Stimulated activated CD4-positive, alpha-beta T cell treated with anti-CD3 and anti-CD28 coated beads, Interleukin-4, amount 100 ng/mL, for 48 hours (primary cell): ENCODE measurements at regions not wholly inside any gene's neighbourhood (a gene's known extent, or its start where the extent isn't known, plus 50 kb on each side); places are given as distances from the start of the nearest gene placed in this dataset.
"Not testable (repeated sequence)": the region's sequence is repeated elsewhere in the genome, so short reads cannot be mapped to it uniquely, and the experiment has no call there.

Experiments used
- DNase-seq, 2 donors: peaks; one replicate each; pipeline ENCODE4 v3.0.0-alpha.2; 2020; ENCODE audit warnings: low read depth in 2 of 2

- DNase-seq, result no peak
Measured at GRCh38 chrX:53883196-53883595, 161.1 kb downstream of the PHF8 start.

- no peak for DNase-seq
Measured at GRCh38 chrX:53882331-53882730, 161.9 kb downstream of the PHF8 start.

GRCh38 chrX:53880786-53881185 is 163.5 kb downstream of the PHF8 start:
- not testable (repeated sequence) for DNase-seq

DNA sequence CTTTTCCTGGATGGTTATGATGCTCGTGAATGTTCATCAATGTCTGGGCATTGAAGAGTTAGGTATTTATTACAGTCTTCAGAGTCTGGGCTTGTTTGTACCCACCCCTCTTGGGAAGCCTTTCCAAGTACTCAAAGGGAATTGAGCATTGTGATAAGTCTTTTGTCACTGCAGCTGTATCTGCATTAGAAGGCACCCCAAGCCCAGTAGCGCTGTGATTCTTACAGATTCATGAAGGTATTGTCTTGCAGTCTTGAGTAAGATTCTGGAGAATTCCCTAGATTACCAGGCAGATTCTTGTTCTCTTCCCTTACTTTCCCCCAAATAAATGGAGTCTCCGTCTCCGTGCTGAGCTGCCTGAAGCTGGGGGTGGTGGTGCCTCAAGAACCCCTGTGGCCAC is 173.4 kb upstream of the HUWE1 start:
- DNase-seq, result no peak

- DNase-seq, result peak; percentile 16 to 26
Measured at GRCh38 chrX:53831662-53832635, 145.4 kb upstream of the HUWE1 start.

- DNase-seq, result no peak
Measured at GRCh38 chrX:53824686-53825085, 138.2 kb upstream of the HUWE1 start.

GRCh38 chrX:53818115-53818514 is 131.6 kb upstream of the HUWE1 start:
- DNase-seq, result not testable (repeated sequence)

DNA sequence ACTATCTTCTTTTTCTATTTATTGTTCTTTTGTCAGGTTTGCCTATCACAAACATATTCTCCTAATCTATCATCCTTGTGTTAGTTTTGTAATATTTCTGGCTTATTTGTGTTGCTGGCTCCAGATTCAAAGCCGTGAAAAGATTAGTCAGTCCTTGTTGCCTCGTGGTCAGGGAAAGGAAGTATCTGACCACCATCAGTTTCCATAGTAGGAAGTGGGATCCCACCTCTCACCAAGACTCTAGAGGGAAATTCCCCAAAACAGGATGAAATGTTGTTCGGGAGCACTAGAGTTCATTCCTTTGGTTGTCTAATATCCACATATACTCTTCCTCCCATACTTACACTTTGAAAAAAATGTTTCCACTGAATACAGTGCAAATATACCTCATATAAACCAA is 131.0 kb upstream of the HUWE1 start:
- DNase-seq, result no peak

GRCh38 chrX:53813670-53814440 is 127.3 kb upstream of the HUWE1 start:
- DNase-seq, result no peak

DNA sequence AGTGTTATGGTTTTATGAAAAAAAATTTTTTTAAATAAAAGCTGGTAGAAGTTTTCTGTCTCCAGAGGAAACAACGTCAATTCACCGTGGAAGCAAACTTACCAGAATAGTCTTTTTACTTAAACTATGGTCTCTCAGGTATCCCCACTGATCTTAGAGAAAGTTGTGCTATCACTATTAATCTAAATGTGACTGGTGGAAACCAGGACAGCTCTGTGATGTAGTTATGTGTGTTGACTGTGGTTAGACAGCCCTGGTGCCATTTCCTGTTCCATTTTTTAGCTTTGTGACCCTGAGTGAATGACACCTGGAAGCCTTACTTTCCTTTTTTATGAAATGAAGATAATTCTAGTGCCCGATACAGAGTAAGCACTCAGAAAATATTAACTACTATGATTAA is 111.8 kb upstream of the HUWE1 start:
- DNase-seq, result no peak

GRCh38 chrX:53795576-53795975 is 109.1 kb upstream of the HUWE1 start:
- no peak for DNase-seq

- DNase-seq, result no peak
Measured at GRCh38 chrX:53794181-53794580, 107.7 kb upstream of the HUWE1 start.

GRCh38 chrX:53768865-53769264 is 82.3 kb upstream of the HUWE1 start:
- DNase-seq, result no peak

DNA sequence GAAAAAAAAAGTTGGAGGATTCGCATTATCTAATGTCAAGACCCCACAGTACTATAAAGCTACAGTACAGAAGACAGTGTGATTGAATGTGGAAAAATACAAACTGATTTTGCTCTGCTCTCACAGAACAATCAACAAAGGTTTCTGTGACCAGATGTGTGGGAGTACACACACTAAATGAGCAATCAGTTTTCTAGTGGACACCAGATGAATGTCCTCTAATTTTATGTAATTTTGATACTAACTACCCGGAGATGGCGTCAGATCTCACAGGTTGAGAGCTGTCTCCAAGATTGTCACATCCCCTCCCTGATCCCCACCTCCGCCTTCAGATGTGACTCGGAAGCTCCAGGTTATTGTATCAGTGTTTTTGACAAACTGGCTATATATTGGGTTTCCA is 81.9 kb upstream of the HUWE1 start:
- DNase-seq, result peak in 1 of 2 donors; percentile 8

- no peak for DNase-seq
Measured at GRCh38 chrX:53767544-53767943, 81.0 kb upstream of the HUWE1 start.

DNA sequence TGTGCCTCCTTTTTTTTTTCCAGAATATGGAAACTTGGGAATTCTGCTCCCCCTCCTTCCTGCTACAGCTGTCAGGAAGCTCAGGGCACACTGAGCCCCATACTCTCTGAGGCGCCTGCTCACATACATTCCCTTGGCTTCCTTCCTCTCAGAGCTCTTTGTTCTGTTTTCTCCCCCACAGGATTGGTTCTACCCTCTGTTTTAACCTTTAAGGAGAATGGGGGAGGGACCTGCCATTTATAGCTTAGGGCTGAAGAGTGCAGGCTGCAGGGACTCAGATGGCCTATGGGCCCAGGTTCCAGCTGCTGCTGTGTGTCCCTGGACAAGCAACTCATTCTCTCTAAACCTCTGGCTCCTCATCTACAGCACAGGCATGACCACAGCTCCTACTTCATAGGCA is 70.7 kb upstream of the HUWE1 start:
- DNase-seq, result not testable (repeated sequence)

GRCh38 chrX:53746718-53747117 is 60.2 kb upstream of the HUWE1 start:
- no peak for DNase-seq

DNA sequence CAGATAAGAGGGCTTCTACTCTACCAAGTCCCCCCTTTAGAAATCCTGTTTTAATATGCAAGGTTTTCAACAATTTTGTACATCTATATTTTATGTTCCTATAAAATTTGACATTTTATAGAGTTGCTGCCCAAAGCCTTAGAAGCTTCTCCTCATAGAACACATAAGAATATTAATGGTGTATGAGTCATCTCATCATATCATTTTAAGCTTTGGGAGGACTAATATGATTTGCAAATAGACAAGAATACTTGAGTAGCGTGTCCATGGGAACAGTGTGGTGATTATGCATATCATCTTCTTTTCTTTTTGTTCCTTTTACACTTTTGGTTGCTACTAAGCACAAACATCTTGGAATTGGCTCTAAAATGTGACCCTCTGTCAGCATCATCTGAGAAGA is 56.7 kb upstream of the HUWE1 start:
- DNase-seq, result no peak

- DNase-seq, result no peak
Measured at GRCh38 chrX:53738370-53738906, 51.9 kb upstream of the HUWE1 start.
